ENCODE measurements at regions not wholly inside any gene's neighbourhood (a gene's known extent, or its start where the extent isn't known, plus 50 kb on each side); places are given as distances from the start of the nearest gene placed in this dataset.
A peak's percentile ranks its signal among the peaks of the same experiment; 100 is the strongest.
"Not testable (repeated sequence)": the region's sequence is repeated elsewhere in the genome, so short reads cannot be mapped to it uniquely, and the experiment has no call there.

GRCh38 chr20:58037631-58038030 lies 190.8 kb downstream of the ANKRD60 start:
- no peaks in the 10 kb centered on the region for H3K27me3 ChIP-seq (ENCODE audit: insufficient read depth, low read depth, severe bottlenecking)
- no peaks in the 10 kb centered on the region for H3K9me3 ChIP-seq (ENCODE audit: severe bottlenecking)
- no peak for DNase-seq
- TF ChIP-seq, protein P1, sequence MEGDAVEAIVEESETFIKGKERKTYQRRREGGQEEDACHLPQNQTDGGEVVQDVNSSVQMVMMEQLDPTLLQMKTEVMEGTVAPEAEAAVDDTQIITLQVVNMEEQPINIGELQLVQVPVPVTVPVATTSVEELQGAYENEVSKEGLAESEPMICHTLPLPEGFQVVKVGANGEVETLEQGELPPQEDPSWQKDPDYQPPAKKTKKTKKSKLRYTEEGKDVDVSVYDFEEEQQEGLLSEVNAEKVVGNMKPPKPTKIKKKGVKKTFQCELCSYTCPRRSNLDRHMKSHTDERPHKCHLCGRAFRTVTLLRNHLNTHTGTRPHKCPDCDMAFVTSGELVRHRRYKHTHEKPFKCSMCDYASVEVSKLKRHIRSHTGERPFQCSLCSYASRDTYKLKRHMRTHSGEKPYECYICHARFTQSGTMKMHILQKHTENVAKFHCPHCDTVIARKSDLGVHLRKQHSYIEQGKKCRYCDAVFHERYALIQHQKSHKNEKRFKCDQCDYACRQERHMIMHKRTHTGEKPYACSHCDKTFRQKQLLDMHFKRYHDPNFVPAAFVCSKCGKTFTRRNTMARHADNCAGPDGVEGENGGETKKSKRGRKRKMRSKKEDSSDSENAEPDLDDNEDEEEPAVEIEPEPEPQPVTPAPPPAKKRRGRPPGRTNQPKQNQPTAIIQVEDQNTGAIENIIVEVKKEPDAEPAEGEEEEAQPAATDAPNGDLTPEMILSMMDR (IDR thresholded peaks at IDR 0.05; ENCODE audit: low read depth, low read length): no peak
- no peak overlapping the region for H3K4me3 ChIP-seq (ENCODE audit: low read depth, low read length)
- no peak overlapping the region for H3K27ac ChIP-seq
- no peaks in the 10 kb centered on the region for H3K36me3 ChIP-seq

DNA sequence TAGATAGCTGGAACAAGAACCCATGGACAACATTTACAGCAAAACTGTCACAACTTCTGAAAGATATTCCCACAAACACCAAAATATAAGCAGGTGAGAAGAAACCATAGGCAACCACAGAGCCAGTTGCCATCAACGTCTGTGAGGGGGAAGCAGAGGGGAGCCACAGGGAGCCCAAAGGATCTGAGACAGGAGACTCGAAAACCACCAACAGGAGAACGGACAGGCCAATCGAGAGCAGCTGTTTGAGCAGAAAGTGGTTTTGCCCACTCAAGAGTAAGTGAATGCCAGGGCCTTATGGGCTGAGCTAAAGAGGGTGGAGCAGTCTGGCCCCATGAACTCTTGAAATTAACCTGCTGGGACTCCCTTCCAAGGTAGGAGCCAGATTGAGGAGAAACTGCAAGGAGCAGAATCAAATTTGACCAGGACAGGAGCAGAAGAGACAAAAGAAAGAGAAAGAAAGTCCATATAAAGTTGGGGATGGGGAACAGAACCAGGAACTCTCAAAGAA lies 195.4 kb downstream of the ANKRD60 start:
- Histone ChIP-seq H3K27ac (no peak overlapping the region), H3K27me3 (ENCODE audit: insufficient read depth, low read depth, severe bottlenecking) (no peaks in the 10 kb centered on the region), H3K4me3 (ENCODE audit: low read depth, low read length) (no peak overlapping the region), H3K36me3 (no peaks in the 10 kb centered on the region), H3K9me3 (ENCODE audit: severe bottlenecking) (no peaks in the 10 kb centered on the region)
- TF ChIP-seq, protein P1 (IDR thresholded peaks at IDR 0.05; ENCODE audit: low read depth, low read length): no peak
- DNase-seq: no peak

- TF ChIP-seq, protein P1 (IDR thresholded peaks at IDR 0.05; ENCODE audit: low read depth, low read length): no peak
- H3K4me3 ChIP-seq (ENCODE audit: low read depth, low read length): no peak overlapping the region
These were observed 195.9 kb downstream of the ANKRD60 start for GRCh38 chr20:58032599-58032998.

DNA sequence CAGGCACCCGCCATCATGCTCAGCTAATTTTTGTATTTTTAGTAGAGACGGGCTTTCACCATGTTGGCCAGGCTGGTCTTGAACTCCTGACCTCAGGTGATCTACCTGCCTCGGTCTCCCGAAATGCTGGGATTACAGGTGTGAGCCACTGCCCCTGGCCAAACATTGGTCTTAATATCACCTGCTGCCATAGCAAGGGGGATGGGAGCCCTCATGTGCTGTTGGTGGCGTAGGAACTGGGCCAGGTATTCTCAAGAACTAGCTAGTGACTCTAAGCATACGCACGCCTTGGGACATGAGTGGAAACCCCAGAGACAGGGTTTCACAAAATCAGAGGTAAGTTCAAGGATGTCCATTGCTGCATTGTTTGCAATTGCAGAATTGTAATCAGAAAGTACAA lies 197.1 kb downstream of the ANKRD60 start:
- not testable (repeated sequence) for H3K27me3 ChIP-seq (ENCODE audit: insufficient read depth, low read depth, severe bottlenecking); H3K4me3 ChIP-seq (ENCODE audit: low read depth, low read length); H3K36me3 ChIP-seq; DNase-seq; H3K27ac ChIP-seq; H3K9me3 ChIP-seq (ENCODE audit: severe bottlenecking)

More at GRCh38 chr20:58032599-58032998, 195.9 kb downstream of the ANKRD60 start:
- no peaks in the 10 kb centered on the region for H3K36me3 ChIP-seq
- no peak for DNase-seq
- no peaks in the 10 kb centered on the region for H3K9me3 ChIP-seq (ENCODE audit: severe bottlenecking)
- no peak overlapping the region for H3K27ac ChIP-seq
- no peaks in the 10 kb centered on the region for H3K27me3 ChIP-seq (ENCODE audit: insufficient read depth, low read depth, severe bottlenecking)

DNA sequence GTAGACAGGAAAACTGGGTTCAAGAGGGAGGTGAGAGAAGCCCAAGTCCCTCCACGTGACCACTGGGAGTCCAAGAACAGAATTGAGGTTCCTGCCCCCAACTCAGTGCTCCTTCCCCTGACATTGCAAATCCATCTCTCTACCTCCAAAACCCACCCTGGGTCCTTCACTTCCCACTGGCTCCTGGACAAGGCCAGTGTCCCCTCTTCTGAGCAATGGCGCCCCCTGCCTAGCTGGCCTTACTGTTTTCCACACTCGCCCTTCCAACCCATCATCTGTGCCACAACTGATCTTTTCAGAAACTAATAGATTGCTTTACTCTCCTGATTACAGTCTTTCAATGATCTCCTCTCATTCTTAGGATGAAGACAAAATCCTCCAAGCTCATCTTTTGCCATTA lies 200.3 kb downstream of the ANKRD60 start:
- Histone ChIP-seq H3K36me3 (no peaks in the 10 kb centered on the region), H3K9me3 (ENCODE audit: severe bottlenecking) (no peaks in the 10 kb centered on the region), H3K27ac (no peak overlapping the region), H3K27me3 (ENCODE audit: insufficient read depth, low read depth, severe bottlenecking) (no peaks in the 10 kb centered on the region), H3K4me3 (ENCODE audit: low read depth, low read length) (no peak overlapping the region)
- TF ChIP-seq, protein P1 (IDR thresholded peaks at IDR 0.05; ENCODE audit: low read depth, low read length): peak; percentile 76
- DNase-seq: peak; percentile 58

- H3K9me3 ChIP-seq (ENCODE audit: severe bottlenecking): no peaks in the 10 kb centered on the region
- H3K27ac ChIP-seq: no peak overlapping the region
- no peaks in the 10 kb centered on the region for H3K27me3 ChIP-seq (ENCODE audit: insufficient read depth, low read depth, severe bottlenecking)
- no peak for DNase-seq
- TF ChIP-seq, protein P1 (IDR thresholded peaks at IDR 0.05; ENCODE audit: low read depth, low read length): no peak
- H3K4me3 ChIP-seq (ENCODE audit: low read depth, low read length): no peak overlapping the region
- H3K36me3 ChIP-seq: no peaks in the 10 kb centered on the region
These were observed 202.1 kb downstream of the ANKRD60 start for GRCh38 chr20:58026361-58026760.

Measured in WERI-Rb-1 (cell line).